Body of pancreas (tissue), 4 donors: ENCODE measurements at regions not wholly inside any gene's neighbourhood (a gene's known extent, or its start where the extent isn't known, plus 50 kb on each side); places are given as distances from the start of the nearest gene placed in this dataset.

Source experiments
- POLR2A ChIP-seq, 3 donors: fragments of 450-650 bp; IDR thresholded peaks; one replicate each; pipeline ENCODE4 v1.6.1; 2016; ENCODE audit warnings: antibody characterized with exemption in 3 of 3, mild to moderate bottlenecking in 2 of 3
- TF ChIP-seq, protein P1 (sequence below), 7 experiments: fragments of 450-650 bp in 4 of 7; fragments of 200-600 bp in 3 of 7; sonication (generic) in 3 of 7; IDR thresholded peaks; one replicate each; pipeline ENCODE4 v1.5.1; 2016 to 2019; ENCODE audit warnings: antibody characterized with exemption in 7 of 7

GRCh38 chr19:29294343-29294811 is 81.4 kb upstream of the UQCRFS1 start:
- TF ChIP-seq, protein P1, sequence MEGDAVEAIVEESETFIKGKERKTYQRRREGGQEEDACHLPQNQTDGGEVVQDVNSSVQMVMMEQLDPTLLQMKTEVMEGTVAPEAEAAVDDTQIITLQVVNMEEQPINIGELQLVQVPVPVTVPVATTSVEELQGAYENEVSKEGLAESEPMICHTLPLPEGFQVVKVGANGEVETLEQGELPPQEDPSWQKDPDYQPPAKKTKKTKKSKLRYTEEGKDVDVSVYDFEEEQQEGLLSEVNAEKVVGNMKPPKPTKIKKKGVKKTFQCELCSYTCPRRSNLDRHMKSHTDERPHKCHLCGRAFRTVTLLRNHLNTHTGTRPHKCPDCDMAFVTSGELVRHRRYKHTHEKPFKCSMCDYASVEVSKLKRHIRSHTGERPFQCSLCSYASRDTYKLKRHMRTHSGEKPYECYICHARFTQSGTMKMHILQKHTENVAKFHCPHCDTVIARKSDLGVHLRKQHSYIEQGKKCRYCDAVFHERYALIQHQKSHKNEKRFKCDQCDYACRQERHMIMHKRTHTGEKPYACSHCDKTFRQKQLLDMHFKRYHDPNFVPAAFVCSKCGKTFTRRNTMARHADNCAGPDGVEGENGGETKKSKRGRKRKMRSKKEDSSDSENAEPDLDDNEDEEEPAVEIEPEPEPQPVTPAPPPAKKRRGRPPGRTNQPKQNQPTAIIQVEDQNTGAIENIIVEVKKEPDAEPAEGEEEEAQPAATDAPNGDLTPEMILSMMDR (IDR thresholded peaks at IDR 0.05) = no peak
- no peak for TF ChIP-seq POLR2A (IDR thresholded peaks at IDR 0.05)
